Suppressor macrophage treated with lipopolysaccharide for 4 hours (primary cell): ENCODE measurements at regions not wholly inside any gene's neighbourhood (a gene's known extent, or its start where the extent isn't known, plus 50 kb on each side); places are given as distances from the start of the nearest gene placed in this dataset.

Experiments used
- DNase-seq: peaks from one replicate; pipeline ENCODE4 v3.0.0-alpha.2; 2020

GRCh38 chr18:51739044-51739666, 541.7 kb upstream of the MEX3C start:
- DNase-seq: no peak

- DNase-seq: no peak
Observed at GRCh38 chr18:51751901-51752300, 554.4 kb upstream of the MEX3C start.

GRCh38 chr18:51753365-51754057, 556.0 kb upstream of the MEX3C start:
- DNase-seq: no peak

- no peak for DNase-seq
Observed at GRCh38 chr18:51754566-51754965, 557.1 kb upstream of the MEX3C start.

DNA sequence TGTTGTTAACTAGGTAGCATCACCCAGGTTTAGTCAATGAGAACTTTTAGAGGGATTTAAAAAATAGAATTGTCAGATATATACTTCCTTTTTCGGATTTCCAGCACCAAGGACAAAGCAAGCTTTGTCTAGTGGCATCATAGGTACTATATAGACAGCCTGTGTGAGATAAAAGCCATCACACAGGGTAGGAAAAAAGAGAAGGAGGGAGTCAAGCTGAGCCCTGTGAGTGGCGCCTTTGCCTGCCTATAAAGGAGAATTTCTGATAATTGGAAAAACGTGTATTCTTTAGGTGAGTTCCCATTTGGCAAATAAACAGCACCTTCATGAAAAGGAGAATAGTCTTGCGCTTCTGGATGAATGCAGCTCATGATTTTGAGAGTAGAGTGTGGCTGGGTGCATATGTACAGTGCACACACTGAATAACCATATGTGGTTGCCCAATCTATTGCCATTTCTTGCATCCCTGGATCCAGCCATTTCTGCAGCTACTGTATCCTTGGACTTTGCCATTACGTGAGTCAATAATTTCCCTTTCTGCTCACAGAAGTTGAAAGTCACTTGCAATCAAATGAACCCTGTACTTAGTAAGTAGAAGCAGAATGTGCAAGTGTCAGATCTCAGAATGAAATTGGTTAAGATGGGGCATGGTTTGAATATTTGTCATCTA, 559.9 kb upstream of the MEX3C start:
- no peak for DNase-seq

DNA sequence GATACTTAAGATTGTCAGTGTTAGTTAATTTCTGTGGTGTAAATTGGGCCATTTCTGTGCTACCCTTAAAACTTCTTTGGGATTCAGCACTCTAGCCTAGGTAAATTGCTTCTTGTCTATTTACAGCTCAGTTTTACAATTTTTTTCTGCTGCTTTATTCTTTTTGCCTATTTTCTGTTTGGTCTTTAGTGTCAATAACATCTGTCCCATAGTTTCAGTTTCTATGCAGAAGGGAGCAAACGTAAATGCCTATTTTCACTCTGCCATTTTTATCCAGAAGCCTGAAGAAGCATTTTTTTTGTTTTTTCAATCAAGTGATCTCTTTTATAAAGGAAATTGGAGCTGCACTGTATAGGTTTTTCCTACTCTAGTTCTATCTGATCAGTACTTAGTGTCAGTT, 564.9 kb upstream of the MEX3C start:
- DNase-seq: no peak

- no peak for DNase-seq
Observed at GRCh38 chr18:51765606-51766360, 568.3 kb upstream of the MEX3C start.

- no peak for DNase-seq
Observed at GRCh38 chr18:51767293-51767692, 569.8 kb upstream of the MEX3C start.

- no peak for DNase-seq
Observed at GRCh38 chr18:51778115-51778514, 561.9 kb upstream of the DCC start.

DNA sequence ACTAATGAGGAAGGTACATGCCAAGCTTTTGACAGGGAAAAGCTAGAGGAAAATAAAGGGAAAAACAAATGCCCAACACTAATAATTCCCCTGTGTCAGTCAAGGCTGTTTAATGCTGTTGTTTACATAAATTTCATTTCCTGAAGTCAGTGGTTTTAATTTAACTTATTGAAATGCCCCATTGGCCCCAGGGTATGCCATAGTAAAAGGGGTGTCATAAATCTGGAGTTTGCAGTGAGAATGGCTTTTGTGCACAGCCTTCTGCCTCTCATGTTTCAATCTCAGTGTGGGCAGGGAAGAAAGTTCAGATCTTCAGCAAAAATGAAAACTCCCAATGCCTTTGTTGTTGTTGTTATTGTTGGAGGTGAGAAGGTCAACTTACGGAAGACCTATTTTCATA, 550.1 kb upstream of the DCC start:
- DNase-seq: no peak

GRCh38 chr18:51801514-51801913, 538.5 kb upstream of the DCC start:
- no peak for DNase-seq

- DNase-seq: no peak
Observed at GRCh38 chr18:51802569-51803428, 537.2 kb upstream of the DCC start.

- no peak for DNase-seq
Observed at GRCh38 chr18:51807336-51807735, 532.7 kb upstream of the DCC start.

GRCh38 chr18:51811883-51812282, 528.1 kb upstream of the DCC start:
- DNase-seq: no peak

DNA sequence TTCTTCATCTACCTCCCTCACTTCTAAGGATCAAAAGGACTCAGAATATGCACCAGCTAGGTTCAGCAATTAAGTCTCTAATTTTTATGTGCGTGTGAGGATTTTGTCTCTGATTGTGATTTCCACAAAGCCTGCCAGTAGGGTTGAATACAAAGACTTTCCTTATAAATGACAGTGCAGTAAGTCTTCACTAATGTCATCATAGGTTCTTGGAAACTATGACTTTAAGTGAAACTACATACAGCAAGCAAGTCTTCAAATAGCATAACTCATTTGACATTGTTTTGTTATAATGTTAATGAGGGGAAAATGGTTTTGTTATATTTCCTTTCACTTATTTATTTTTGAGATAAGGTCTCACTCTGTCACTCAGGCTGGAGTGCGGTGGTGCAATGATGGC, 526.3 kb upstream of the DCC start:
- DNase-seq: no peak

- no peak for DNase-seq
Observed at GRCh38 chr18:51821610-51822009, 518.4 kb upstream of the DCC start.

GRCh38 chr18:51824746-51825145, 515.3 kb upstream of the DCC start:
- no peak for DNase-seq

- DNase-seq: no peak
Observed at GRCh38 chr18:51833850-51834249, 506.1 kb upstream of the DCC start.

DNA sequence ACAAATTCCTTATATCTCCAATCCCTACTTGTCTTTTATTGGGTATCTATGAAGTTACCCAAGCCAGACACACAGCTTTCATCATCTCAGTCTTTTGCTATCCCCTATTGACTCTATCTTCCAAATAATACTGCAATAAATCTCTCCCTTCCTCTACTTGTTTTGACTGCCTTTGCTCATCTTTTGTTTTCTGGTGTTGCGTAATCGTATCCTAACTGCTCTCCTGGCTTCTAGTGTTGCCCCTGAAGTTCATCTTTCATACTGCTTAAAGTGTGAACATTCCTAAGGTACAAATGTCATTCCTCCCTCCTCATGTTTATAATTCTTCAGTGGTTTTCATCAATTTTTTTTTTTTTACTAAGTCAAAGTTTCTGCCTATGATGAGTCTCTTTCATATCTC, 491.3 kb upstream of the DCC start:
- no peak for DNase-seq

GRCh38 chr18:51852681-51853080, 487.3 kb upstream of the DCC start:
- no peak for DNase-seq

GRCh38 chr18:51857989-51858388, 482.0 kb upstream of the DCC start:
- DNase-seq: no peak

GRCh38 chr18:51861046-51861445, 479.0 kb upstream of the DCC start:
- no peak for DNase-seq
